ENCODE measurements at regions not wholly inside any gene's neighbourhood (a gene's known extent, or its start where the extent isn't known, plus 50 kb on each side); places are given as distances from the start of the nearest gene placed in this dataset.

- Histone ChIP-seq H3K36me3 (no peaks in the 10 kb centered on the region), H3K9me3 (no peaks in the 10 kb centered on the region), H3K27ac (no peak overlapping the region), H3K27me3 (no peaks in the 10 kb centered on the region), H3K4me1 (ENCODE audit: insufficient read depth) (no peaks in the 10 kb centered on the region), H3K4me3 (no peak overlapping the region)
- WGBS, 3 donors, result 12 to 18% (median 14%) methylated on average over 7 of the region's 7 CpGs
- peak in 1 of 5 donors; percentile 16 for DNase-seq
- no peak for TF ChIP-seq CTCF (IDR thresholded peaks at IDR 0.05)
- TF ChIP-seq POLR2A (IDR thresholded peaks at IDR 0.05), result no peak
- TF ChIP-seq EP300 (IDR thresholded peaks at IDR 0.05), result no peak
- intact Hi-C loops (cut with DNase I), result no loop called here
Observed at GRCh38 chr1:218705911-218706893, 361.1 kb downstream of the TGFB2 start.

- no peak overlapping the region for H3K4me3 ChIP-seq
- no peak for DNase-seq
- intact Hi-C loops (cut with DNase I), result no loop called here
- no peak overlapping the region for H3K27ac ChIP-seq
- H3K9me3 ChIP-seq, result no peaks in the 10 kb centered on the region
- WGBS, 3 donors, result 88 to 100% (median 93%) methylated on average over 1 of the region's 1 CpG
- H3K36me3 ChIP-seq, result no peaks in the 10 kb centered on the region
- TF ChIP-seq EP300 (IDR thresholded peaks at IDR 0.05), result no peak
- TF ChIP-seq POLR2A (IDR thresholded peaks at IDR 0.05), result no peak
- TF ChIP-seq CTCF (IDR thresholded peaks at IDR 0.05), result no peak
- H3K4me1 ChIP-seq (ENCODE audit: insufficient read depth), result no peaks in the 10 kb centered on the region
- H3K27me3 ChIP-seq, result no peaks in the 10 kb centered on the region
Observed at GRCh38 chr1:218711001-218711400, 365.9 kb downstream of the TGFB2 start.

- intact Hi-C loops (cut with DNase I), result no loop called here
- Histone ChIP-seq H3K9me3 (no peaks in the 10 kb centered on the region), H3K27me3 (no peaks in the 10 kb centered on the region), H3K36me3 (no peaks in the 10 kb centered on the region), H3K4me1 (ENCODE audit: insufficient read depth) (no peaks in the 10 kb centered on the region), H3K27ac (no peak overlapping the region), H3K4me3 (no peak overlapping the region)
- no peak for TF ChIP-seq EP300 (IDR thresholded peaks at IDR 0.05)
- no peak for TF ChIP-seq POLR2A (IDR thresholded peaks at IDR 0.05)
- no peak for TF ChIP-seq CTCF (IDR thresholded peaks at IDR 0.05)
- WGBS, 3 donors, result 79 to 91% (median 89%) methylated on average over 9 of the region's 9 CpGs
- DNase-seq, result no peak
Observed at GRCh38 chr1:218711884-218712674, 366.9 kb downstream of the TGFB2 start.

- DNase-seq, result no peak
Observed at GRCh38 chr1:218712677-218713076, 367.5 kb downstream of the TGFB2 start.

More at GRCh38 chr1:218712677-218713076, 367.5 kb downstream of the TGFB2 start:
- H3K27me3 ChIP-seq, result no peaks in the 10 kb centered on the region
- H3K27ac ChIP-seq, result no peak overlapping the region
- no peaks in the 10 kb centered on the region for H3K36me3 ChIP-seq
- H3K4me1 ChIP-seq (ENCODE audit: insufficient read depth), result no peaks in the 10 kb centered on the region
- H3K9me3 ChIP-seq, result no peaks in the 10 kb centered on the region
- TF ChIP-seq EP300 (IDR thresholded peaks at IDR 0.05) (no peak), POLR2A (IDR thresholded peaks at IDR 0.05) (no peak), CTCF (IDR thresholded peaks at IDR 0.05) (no peak)
- 77 to 91% (median 85%) methylated on average over 5 of the region's 5 CpGs for WGBS, 3 donors
- no peak overlapping the region for H3K4me3 ChIP-seq
- intact Hi-C loops (cut with DNase I), result no loop called here

All from ovary (tissue), 7 donors.